Peyer's patch (tissue), 4 donors: ENCODE measurements at regions not wholly inside any gene's neighbourhood (a gene's known extent, or its start where the extent isn't known, plus 50 kb on each side); places are given as distances from the start of the nearest gene placed in this dataset.

ENCODE experiments used
- DNase-seq, 3 donors: peaks; one replicate each; pipeline ENCODE4 v3.0.0-alpha.2; 2017 to 2019
- H3K27ac ChIP-seq, 4 donors: fragments of 200-600 bp; sonication (generic); one replicate each; pipeline ENCODE4 v1.5.1; 2016 to 2019
- H3K27me3 ChIP-seq, 2 donors: fragments of 200-600 bp; sonication (generic); one replicate each; pipeline ENCODE4 v1.5.1; 2019
- H3K36me3 ChIP-seq, 3 donors: fragments of 200-600 bp; sonication (generic); one replicate each; pipeline ENCODE4 v1.5.1; 2016 to 2019
- H3K4me1 ChIP-seq, 4 donors: fragments of 200-600 bp; sonication (generic); one replicate each; pipeline ENCODE4 v1.5.1; 2016 to 2019
- H3K4me3 ChIP-seq, 4 donors: fragments of 200-600 bp; sonication (generic); 1 replicate in 3 of 4; 2 replicates in 1 of 4; pipeline ENCODE4 v1.5.1; 2016 to 2019; ENCODE audit warnings: mild to moderate bottlenecking in 1 of 4
- H3K9me3 ChIP-seq, 4 donors: fragments of 200-600 bp; sonication (generic); one replicate each; pipeline ENCODE4 v1.5.1; 2016 to 2019; ENCODE audit warnings: mild to moderate bottlenecking in 1 of 4
- POLR2A ChIP-seq, 2 donors: fragments of 450-650 bp; IDR thresholded peaks; one replicate each; pipeline ENCODE4 v1.5.1; 2017; ENCODE audit warnings: antibody characterized with exemption in 2 of 2, mild to moderate bottlenecking in 2 of 2, moderate library complexity in 2 of 2
- TF ChIP-seq, protein P1 (sequence below), 6 experiments: fragments of 450-650 bp in 4 of 6; fragments of 200-600 bp in 2 of 6; sonication (generic) in 1 of 6; IDR thresholded peaks; one replicate each; pipeline ENCODE4 v1.5.1; 2017 to 2019; ENCODE audit warnings: antibody characterized with exemption in 6 of 6, mild to moderate bottlenecking in 3 of 6, moderate library complexity in 1 of 6

DNA sequence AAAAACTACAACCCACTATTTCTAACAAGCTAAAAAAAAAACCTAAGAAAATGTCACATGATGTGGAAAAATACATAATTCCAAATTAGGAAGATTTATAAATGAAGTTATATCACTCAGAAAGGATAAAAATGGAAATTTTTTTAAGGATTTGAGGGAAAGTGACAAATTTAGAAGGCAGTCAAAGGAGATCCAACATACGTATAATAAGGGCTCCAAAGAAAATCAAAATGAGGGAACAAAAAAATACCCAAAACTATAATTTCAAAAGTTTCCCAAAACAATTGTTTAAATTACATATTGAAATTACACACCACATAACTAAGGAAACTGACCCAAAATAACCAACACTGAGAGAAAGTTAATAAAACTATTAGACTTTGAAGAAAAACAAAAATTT is 381.1 kb upstream of the KAZN start:
- H3K9me3 ChIP-seq: peaks cover 0 to 10% (median 0%) of the 10 kb centered on the region in 4 donors
- no peaks in the 10 kb centered on the region for H3K36me3 ChIP-seq
- TF ChIP-seq, protein P1, sequence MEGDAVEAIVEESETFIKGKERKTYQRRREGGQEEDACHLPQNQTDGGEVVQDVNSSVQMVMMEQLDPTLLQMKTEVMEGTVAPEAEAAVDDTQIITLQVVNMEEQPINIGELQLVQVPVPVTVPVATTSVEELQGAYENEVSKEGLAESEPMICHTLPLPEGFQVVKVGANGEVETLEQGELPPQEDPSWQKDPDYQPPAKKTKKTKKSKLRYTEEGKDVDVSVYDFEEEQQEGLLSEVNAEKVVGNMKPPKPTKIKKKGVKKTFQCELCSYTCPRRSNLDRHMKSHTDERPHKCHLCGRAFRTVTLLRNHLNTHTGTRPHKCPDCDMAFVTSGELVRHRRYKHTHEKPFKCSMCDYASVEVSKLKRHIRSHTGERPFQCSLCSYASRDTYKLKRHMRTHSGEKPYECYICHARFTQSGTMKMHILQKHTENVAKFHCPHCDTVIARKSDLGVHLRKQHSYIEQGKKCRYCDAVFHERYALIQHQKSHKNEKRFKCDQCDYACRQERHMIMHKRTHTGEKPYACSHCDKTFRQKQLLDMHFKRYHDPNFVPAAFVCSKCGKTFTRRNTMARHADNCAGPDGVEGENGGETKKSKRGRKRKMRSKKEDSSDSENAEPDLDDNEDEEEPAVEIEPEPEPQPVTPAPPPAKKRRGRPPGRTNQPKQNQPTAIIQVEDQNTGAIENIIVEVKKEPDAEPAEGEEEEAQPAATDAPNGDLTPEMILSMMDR (IDR thresholded peaks at IDR 0.05): no peak
- no peak for DNase-seq
- H3K4me1 ChIP-seq: no peaks in the 10 kb centered on the region
- H3K4me3 ChIP-seq: no peak overlapping the region
- no peak overlapping the region for H3K27ac ChIP-seq
- no peaks in the 10 kb centered on the region for H3K27me3 ChIP-seq

DNA sequence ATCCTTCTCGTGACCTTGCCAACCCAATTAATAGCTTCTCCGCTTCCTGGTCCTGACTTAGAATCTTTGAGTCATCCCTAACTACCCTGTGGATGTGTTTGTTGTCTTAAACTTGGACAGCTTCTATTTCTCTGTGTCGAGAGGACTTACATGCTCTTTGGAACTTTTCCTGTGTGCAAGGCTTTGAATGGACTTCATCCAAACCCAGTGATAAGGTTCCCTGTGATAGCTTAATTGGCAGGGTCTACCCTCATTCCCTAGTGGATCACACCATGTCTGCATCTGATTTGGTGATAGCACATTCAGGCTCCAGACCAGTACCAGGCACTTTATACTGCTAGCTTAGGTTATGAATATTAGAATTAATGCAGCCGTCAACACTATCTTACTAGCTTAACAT is 378.2 kb upstream of the KAZN start:
- Histone ChIP-seq H3K4me1 (no peaks in the 10 kb centered on the region), H3K36me3 (no peaks in the 10 kb centered on the region), H3K9me3 (peaks cover 0 to 10% (median 0%) of the 10 kb centered on the region in 4 donors), H3K27ac (no peak overlapping the region), H3K27me3 (no peaks in the 10 kb centered on the region), H3K4me3 (no peak overlapping the region)
- TF ChIP-seq, protein P1 (IDR thresholded peaks at IDR 0.05): no peak
- TF ChIP-seq POLR2A (IDR thresholded peaks at IDR 0.05): no peak
- no peak for DNase-seq

DNA sequence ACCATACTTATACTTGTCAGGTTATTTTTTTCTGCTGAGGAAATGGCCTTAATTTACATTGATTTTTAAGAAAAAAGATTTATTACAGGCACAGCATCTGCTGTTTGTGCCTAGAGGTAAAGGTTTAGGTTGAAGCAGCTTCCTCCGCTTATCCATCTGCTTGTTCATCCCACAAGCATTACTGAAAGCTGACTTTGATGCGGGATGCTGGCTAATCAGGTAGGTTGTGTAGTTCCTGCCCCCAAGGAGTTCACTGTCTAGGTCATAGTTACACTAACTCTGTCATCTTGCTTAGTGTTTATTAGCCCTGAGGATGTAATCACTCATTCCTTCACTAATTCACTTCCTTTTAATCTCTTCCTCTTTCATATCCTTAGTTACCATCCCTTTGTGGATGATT is 377.7 kb upstream of the KAZN start:
- Histone ChIP-seq H3K36me3 (no peaks in the 10 kb centered on the region), H3K27ac (no peak overlapping the region), H3K4me1 (no peaks in the 10 kb centered on the region), H3K27me3 (no peaks in the 10 kb centered on the region), H3K4me3 (no peak overlapping the region), H3K9me3 (peaks cover 0 to 10% (median 0%) of the 10 kb centered on the region in 4 donors)
- no peak for DNase-seq
- TF ChIP-seq POLR2A (IDR thresholded peaks at IDR 0.05): no peak
- TF ChIP-seq, protein P1 (IDR thresholded peaks at IDR 0.05): no peak

DNA sequence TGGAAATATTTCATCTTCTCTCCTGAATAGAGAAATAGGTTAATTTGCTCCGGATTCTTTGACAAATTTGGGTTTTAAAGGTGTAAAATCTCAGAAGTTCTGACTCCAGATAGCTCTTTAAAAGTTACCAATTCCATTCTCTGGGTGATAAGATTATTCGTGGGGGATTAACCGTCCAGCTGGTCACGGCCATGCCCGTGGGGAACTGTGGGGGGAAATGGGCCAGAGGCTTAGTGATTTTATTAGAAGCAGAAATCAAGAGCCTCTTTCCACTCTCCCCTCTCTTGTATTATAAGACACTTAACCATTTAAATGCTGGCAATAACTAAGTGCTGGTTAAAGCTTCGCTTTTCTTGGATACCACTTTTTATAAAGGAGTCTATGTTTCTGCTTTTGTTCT is 376.4 kb upstream of the KAZN start:
- no peaks in the 10 kb centered on the region for H3K27me3 ChIP-seq
- no peaks in the 10 kb centered on the region for H3K36me3 ChIP-seq
- DNase-seq: no peak
- no peak overlapping the region for H3K4me3 ChIP-seq
- no peaks in the 10 kb centered on the region for H3K4me1 ChIP-seq
- peaks cover 0 to 3% (median 0%) of the 10 kb centered on the region in 4 donors for H3K9me3 ChIP-seq
- no peak for TF ChIP-seq POLR2A (IDR thresholded peaks at IDR 0.05)
- H3K27ac ChIP-seq: no peak overlapping the region

DNA sequence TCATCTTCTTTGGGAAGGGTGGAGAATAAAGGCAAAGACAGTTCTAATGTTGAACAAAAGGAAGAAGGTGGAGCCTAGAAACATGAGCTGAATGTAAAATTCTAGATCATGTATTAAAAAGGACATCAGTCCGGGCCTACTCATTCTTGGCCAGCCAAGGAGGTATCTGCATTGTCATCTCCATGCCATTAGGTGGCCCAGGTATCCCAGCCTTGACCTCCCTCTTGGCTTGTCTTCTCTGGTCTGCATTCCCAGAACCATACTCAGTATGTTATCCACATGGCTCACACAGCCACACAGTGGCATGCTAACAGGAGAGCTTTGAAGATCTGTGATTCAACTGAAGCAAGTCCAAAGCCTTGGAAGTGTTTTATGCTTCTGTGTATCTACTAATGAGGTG is 369.8 kb upstream of the KAZN start:
- no peaks in the 10 kb centered on the region for H3K9me3 ChIP-seq
- TF ChIP-seq, protein P1 (IDR thresholded peaks at IDR 0.05): no peak
- no peak for TF ChIP-seq POLR2A (IDR thresholded peaks at IDR 0.05)
- no peaks in the 10 kb centered on the region for H3K27me3 ChIP-seq
- H3K4me3 ChIP-seq: no peak overlapping the region
- no peak for DNase-seq
- no peaks in the 10 kb centered on the region for H3K36me3 ChIP-seq
- no peak overlapping the region for H3K27ac ChIP-seq
- H3K4me1 ChIP-seq: no peaks in the 10 kb centered on the region

DNA sequence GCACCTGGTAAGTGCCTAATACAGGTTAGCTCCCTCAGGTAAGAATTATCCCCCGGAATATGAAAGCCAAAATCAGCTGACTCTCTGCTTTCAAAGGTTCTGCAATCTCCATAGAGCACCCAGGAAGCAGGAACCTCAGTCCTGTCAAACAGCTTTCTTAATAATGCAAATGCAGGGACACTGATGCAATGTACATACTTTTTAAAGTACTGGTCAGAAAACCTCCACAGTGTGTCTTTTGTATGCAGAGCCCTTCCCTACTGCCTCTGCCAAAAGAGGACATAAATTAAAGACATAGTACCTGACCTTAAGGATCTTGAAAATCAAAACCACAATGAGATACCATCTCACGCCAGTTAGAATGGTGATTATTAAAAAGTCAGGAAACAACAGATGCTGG is 365.0 kb upstream of the KAZN start:
- H3K9me3 ChIP-seq: no peaks in the 10 kb centered on the region
- H3K27ac ChIP-seq: no peak overlapping the region
- TF ChIP-seq, protein P1 (IDR thresholded peaks at IDR 0.05): no peak
- TF ChIP-seq POLR2A (IDR thresholded peaks at IDR 0.05): no peak
- H3K36me3 ChIP-seq: no peaks in the 10 kb centered on the region
- DNase-seq: no peak
- no peaks in the 10 kb centered on the region for H3K4me1 ChIP-seq
- no peaks in the 10 kb centered on the region for H3K27me3 ChIP-seq
- no peak overlapping the region for H3K4me3 ChIP-seq
